Gastroesophageal sphincter (tissue), 3 donors: ENCODE measurements at regions not wholly inside any gene's neighbourhood (a gene's known extent, or its start where the extent isn't known, plus 50 kb on each side); places are given as distances from the start of the nearest gene placed in this dataset.

Experiments
- CTCF ChIP-seq, 4 experiments: fragments of 200-600 bp in 2 of 4; fragments of 450-650 bp in 2 of 4; sonication (generic) in 1 of 4; IDR thresholded peaks; one replicate each; pipeline ENCODE4 v1.5.1; 2017 to 2019; ENCODE audit warnings: antibody characterized with exemption in 4 of 4, mild to moderate bottlenecking in 2 of 4, moderate library complexity in 2 of 4
- POLR2A ChIP-seq, 2 donors: fragments of 450-650 bp; IDR thresholded peaks; one replicate each; pipeline ENCODE4 v1.6.1; 2017; ENCODE audit warnings: antibody characterized with exemption in 2 of 2, mild to moderate bottlenecking in 2 of 2, moderate library complexity in 1 of 2

- TF ChIP-seq CTCF (IDR thresholded peaks at IDR 0.05) (no peak), POLR2A (IDR thresholded peaks at IDR 0.05) (no peak)
Measured at GRCh38 chr2:237205043-237205541, 119.4 kb downstream of the COPS8 start.
